Epithelial cell of esophagus (primary cell): ENCODE measurements at regions not wholly inside any gene's neighbourhood (a gene's known extent, or its start where the extent isn't known, plus 50 kb on each side); places are given as distances from the start of the nearest gene placed in this dataset.

ENCODE experiments used
- DNase-seq: peaks from one replicate; pipeline ENCODE4 v3.0.0; 2010; ENCODE audit warnings: low read depth
- H3K4me3 ChIP-seq: 2 replicates; pipeline ENCODE4 v1.5.1; 2011; ENCODE audit warnings: mild to moderate bottlenecking, low read length, control low read depth
- TF ChIP-seq, protein P1 (sequence below): IDR thresholded peaks from 2 replicates; pipeline ENCODE4 v1.5.1; 2011; ENCODE audit warnings: low read depth, mild to moderate bottlenecking, low read length, control low read depth, inconsistent platforms; ENCODE audit not compliant: insufficient read depth; ENCODE audit errors: missing control alignments

DNA sequence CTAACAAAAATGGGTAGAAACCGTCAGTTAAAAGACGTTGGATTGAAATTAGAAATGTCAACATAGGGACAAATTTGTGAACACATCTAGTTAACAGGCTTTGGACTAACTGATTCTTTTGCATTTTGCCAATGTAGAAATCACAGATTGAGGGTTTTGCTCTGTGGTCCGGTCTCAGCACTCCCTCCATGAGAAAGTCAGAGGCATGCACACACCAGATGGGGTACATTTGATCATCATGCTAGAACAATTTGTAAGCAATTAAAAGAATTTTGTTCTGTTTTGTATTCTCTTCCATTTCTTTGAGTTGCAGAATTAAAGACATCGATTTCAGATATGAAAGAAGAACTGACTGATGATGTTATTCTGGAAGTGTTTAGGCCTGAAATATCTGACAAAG, 179.1 kb upstream of the CCDC68 start:
- TF ChIP-seq, protein P1, sequence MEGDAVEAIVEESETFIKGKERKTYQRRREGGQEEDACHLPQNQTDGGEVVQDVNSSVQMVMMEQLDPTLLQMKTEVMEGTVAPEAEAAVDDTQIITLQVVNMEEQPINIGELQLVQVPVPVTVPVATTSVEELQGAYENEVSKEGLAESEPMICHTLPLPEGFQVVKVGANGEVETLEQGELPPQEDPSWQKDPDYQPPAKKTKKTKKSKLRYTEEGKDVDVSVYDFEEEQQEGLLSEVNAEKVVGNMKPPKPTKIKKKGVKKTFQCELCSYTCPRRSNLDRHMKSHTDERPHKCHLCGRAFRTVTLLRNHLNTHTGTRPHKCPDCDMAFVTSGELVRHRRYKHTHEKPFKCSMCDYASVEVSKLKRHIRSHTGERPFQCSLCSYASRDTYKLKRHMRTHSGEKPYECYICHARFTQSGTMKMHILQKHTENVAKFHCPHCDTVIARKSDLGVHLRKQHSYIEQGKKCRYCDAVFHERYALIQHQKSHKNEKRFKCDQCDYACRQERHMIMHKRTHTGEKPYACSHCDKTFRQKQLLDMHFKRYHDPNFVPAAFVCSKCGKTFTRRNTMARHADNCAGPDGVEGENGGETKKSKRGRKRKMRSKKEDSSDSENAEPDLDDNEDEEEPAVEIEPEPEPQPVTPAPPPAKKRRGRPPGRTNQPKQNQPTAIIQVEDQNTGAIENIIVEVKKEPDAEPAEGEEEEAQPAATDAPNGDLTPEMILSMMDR, result no peak
- no peak for DNase-seq
- H3K4me3 ChIP-seq, result no peak overlapping the region

DNA sequence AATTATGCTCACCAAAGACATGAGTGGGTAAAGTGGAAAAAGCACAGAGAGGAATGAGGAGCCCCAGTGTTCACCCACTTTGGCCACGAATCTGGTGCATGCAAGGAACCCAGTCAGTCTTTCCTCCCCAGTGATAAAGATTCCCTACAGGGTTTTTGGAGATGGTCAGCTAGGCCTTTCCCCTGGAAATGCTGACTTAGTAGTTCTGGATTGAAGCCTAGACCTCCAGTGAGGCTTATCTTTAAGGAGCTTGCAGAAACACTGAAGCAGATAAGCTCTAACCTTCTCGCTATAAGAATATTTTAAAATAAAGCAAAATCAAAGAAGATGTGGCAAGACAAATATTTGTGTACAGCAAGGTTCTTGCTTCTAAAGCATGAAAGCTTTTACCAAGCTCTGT, 178.3 kb upstream of the CCDC68 start:
- no peak overlapping the region for H3K4me3 ChIP-seq
- DNase-seq, result no peak
- TF ChIP-seq, protein P1, result no peak

DNA sequence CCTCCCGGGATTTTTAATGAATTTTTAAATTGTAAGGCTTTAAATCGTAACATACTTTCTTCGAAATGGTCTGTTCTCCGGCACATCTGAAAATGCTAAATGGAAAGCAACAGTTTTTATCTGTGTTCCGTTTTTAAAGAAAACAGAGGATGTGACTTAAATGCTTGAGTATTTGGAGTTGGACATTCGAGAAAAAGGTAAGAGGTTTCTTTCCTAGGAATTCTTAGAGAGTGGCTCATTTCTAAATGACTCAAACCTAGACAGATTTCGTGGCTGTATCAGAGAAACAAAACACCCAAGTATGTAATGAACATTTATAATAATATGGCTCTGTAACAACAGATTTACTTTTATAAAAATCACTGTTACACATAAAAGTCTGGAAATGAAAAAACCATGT, 177.6 kb upstream of the CCDC68 start:
- no peak overlapping the region for H3K4me3 ChIP-seq
- DNase-seq, result peak; percentile 44
- TF ChIP-seq, protein P1, result no peak

DNA sequence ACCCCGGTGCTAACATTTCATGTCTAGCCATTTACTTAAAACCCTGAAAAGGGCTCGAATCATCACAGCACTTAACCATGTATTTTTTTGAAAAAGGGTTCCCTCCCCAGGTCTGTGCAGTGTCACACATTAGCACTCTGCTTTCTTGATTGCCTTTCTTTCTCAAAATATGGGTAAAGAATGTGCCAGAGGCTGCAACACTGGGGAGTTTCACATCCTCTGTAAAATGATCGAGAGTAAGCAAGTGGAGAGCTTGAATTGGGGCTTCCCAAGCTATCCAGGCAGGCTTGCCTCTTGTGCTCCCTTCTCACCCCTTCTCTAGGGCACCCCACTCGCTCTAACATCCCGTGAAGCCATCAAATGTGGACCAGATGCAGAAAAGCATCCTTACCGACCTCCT, 177.0 kb upstream of the CCDC68 start:
- DNase-seq, result no peak
- TF ChIP-seq, protein P1, result no peak

DNA sequence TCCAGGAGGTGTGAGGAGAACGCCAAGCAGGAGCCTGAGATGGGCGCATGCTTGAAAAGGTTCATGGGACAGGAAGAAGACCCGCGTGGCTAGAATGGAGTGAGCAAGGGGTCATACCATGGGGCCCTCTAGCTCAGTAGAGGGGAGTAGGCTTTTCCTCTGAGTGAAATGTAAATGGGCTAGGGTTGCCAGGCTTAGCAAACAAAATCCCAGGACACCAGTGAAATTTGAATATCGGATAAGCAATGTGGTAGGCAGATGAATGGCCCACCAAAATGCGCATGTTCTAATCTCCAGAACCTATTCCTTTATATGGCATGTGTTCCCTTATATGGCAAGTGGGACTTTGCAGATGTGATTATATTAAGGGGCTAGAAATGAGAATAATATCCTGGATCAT, 174.1 kb upstream of the CCDC68 start:
- TF ChIP-seq, protein P1, result no peak
- DNase-seq, result no peak
- no peak overlapping the region for H3K4me3 ChIP-seq

More for the DNA sequence above, 177.0 kb upstream of the CCDC68 start:
- H3K4me3 ChIP-seq, result no peak overlapping the region

DNA sequence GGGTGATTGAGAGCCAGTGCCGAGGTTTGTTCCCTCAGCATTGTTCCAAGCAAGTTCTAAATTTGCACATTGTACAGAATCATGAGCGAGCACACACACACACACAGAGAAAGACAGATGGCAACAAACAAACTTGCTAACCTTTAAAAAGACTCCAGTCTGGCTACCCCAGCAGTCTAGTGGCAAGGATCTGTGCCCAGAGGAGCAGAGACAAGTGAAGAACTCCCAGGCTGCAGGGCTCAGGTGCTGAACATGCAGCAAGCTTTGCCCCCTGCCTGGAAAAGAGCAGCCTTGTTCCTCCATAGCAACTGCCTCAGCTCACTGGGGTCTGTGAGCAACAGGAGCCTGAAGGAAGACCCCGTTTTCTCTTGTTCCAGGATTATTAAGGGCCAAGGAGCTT, 169.2 kb upstream of the CCDC68 start:
- DNase-seq, result no peak
- TF ChIP-seq, protein P1, result no peak
- H3K4me3 ChIP-seq, result no peak overlapping the region

DNA sequence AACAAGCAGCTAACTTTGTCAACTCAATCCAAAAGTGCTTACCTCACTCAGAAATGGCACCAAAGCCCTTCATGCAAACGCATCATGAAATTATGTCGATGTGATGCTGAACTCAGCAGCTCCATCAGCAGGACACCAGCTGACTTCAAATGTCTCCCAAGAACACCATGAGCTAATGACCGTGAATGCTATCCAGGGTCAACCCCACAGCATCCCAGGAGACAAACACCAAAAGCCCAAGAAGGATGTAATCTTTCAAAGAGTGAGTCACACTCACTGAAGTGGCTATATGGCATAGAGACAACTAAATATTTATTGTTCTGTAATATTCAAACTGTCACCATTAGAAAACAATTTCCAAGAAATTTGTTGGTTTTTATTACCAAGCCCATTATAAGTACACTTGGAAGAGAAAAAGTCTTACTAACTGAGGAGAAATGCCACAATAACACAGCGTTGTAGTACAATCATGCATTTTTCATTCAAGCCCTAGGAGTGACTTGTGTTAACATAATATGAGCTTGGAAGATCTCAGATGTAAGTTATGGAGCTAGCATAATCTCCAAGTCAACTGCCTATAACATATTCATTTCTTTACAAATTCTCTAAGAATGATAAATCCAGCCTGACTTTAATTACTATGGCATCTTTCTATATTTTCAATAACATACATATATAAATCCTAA, 165.0 kb upstream of the CCDC68 start:
- TF ChIP-seq, protein P1, result no peak
- H3K4me3 ChIP-seq, result no peak overlapping the region
- DNase-seq, result no peak
